NB4 (cell line): ENCODE measurements at regions not wholly inside any gene's neighbourhood (a gene's known extent, or its start where the extent isn't known, plus 50 kb on each side); places are given as distances from the start of the nearest gene placed in this dataset.

Source experiments
- CTCF ChIP-seq: IDR thresholded peaks from one replicate; pipeline ENCODE4 v1.5.1; 2012; ENCODE audit warnings: low read depth, low read length
- MYC ChIP-seq: IDR thresholded peaks from 2 replicates; pipeline ENCODE4 v1.6.1; 2011; ENCODE audit warnings: low read depth, low read length

DNA sequence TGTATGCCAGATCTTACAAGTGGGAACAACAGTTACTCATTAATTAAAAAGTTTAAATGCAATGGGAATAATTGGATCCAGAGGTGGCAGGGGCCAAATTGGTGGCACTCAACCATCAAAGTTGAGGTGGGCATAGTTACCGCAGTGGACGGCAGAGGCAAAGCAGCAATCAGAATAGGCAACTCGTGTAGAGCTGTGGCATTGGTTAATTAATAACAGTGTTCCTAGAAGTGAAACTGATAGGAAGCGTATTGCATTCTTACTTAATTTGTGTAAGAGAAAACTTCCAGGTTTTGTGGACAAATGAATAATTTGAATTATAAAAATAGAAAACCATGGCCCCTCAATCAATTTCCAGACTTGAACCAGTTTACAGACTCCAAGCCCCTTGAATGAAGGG is 1068.2 kb upstream of the ACVR2A start:
- TF ChIP-seq MYC (no peak), CTCF (no peak)
